ENCODE measurements at regions not wholly inside any gene's neighbourhood (a gene's known extent, or its start where the extent isn't known, plus 50 kb on each side); places are given as distances from the start of the nearest gene placed in this dataset.
"Not testable (repeated sequence)": the region's sequence is repeated elsewhere in the genome, so short reads cannot be mapped to it uniquely, and the experiment has no call there.

- TF ChIP-seq CTCF (IDR thresholded peaks at IDR 0.05; ENCODE audit: poor library complexity); EZH2 (IDR thresholded peaks at IDR 0.05; ENCODE audit: borderline replicate concordance): not testable (repeated sequence)
Observed at GRCh38 chr9:110032532-110032931, 175.4 kb downstream of the C9orf152 start.

Measured in hepatocyte (in vitro differentiated cells).